Body of pancreas (tissue), 4 donors: ENCODE measurements at regions not wholly inside any gene's neighbourhood (a gene's known extent, or its start where the extent isn't known, plus 50 kb on each side); places are given as distances from the start of the nearest gene placed in this dataset.

Source experiments
- CTCF ChIP-seq, 7 experiments: fragments of 450-650 bp in 4 of 7; fragments of 200-600 bp in 3 of 7; sonication (generic) in 3 of 7; IDR thresholded peaks; one replicate each; pipeline ENCODE4 v1.5.1; 2016 to 2019; ENCODE audit warnings: antibody characterized with exemption in 7 of 7
- POLR2A ChIP-seq, 3 donors: fragments of 450-650 bp; IDR thresholded peaks; one replicate each; pipeline ENCODE4 v1.6.1; 2016; ENCODE audit warnings: antibody characterized with exemption in 3 of 3, mild to moderate bottlenecking in 2 of 3

- TF ChIP-seq CTCF (IDR thresholded peaks at IDR 0.05) (no peak), POLR2A (IDR thresholded peaks at IDR 0.05) (no peak)
These were observed 114.1 kb downstream of the SLC16A9 start for GRCh38 chr10:59595593-59595992.
